Spleen (tissue), 11 donors: ENCODE measurements at regions not wholly inside any gene's neighbourhood (a gene's known extent, or its start where the extent isn't known, plus 50 kb on each side); places are given as distances from the start of the nearest gene placed in this dataset.

Source experiments
- DNase-seq: peaks from one replicate; pipeline ENCODE4 v3.0.0-alpha.2; 2020
- H3K27ac ChIP-seq, 8 donors: fragments of 200-600 bp; sonication (generic) in 7 of 8; 1 replicate in 4 of 8; 2 replicates in 4 of 8; pipeline versions ENCODE4 v1.5.0 to v1.8.0; 2016 to 2021; ENCODE audit warnings: inconsistent platforms in 4 of 8, mild to moderate bottlenecking in 4 of 8, moderate library complexity in 1 of 8
- H3K27me3 ChIP-seq, 7 donors: fragments of 200-600 bp; sonication (generic) in 6 of 7; replicated peaks in 1 of 7; 1 replicate in 4 of 7; 2 replicates in 3 of 7; pipeline versions ENCODE4 v1.5.0 to v1.8.0; 2016 to 2021; ENCODE audit warnings: inconsistent platforms in 3 of 7, mild to moderate bottlenecking in 1 of 7
- H3K36me3 ChIP-seq, 6 donors: fragments of 200-600 bp; sonication (generic) in 5 of 6; 1 replicate in 4 of 6; 2 replicates in 2 of 6; pipeline versions ENCODE4 v1.5.0 to v1.8.0; 2016 to 2021; ENCODE audit warnings: inconsistent platforms in 2 of 6
- H3K4me1 ChIP-seq, 6 donors: fragments of 200-600 bp; sonication (generic) in 5 of 6; 1 replicate in 3 of 6; 2 replicates in 3 of 6; pipeline versions ENCODE4 v1.5.0 to v1.8.0; 2016 to 2021; ENCODE audit warnings: inconsistent platforms in 3 of 6
- H3K4me3 ChIP-seq, 8 donors: fragments of 200-600 bp; sonication (generic) in 7 of 8; 1 replicate in 4 of 8; 2 replicates in 4 of 8; pipeline versions ENCODE4 v1.5.0 to v1.8.0; 2016 to 2021; ENCODE audit warnings: inconsistent platforms in 4 of 8, mild to moderate bottlenecking in 4 of 8, moderate library complexity in 2 of 8
- H3K9me3 ChIP-seq, 8 donors: fragments of 200-600 bp; sonication (generic) in 7 of 8; 1 replicate in 4 of 8; 2 replicates in 4 of 8; pipeline versions ENCODE4 v1.5.0 to v1.8.0; 2016 to 2021; ENCODE audit warnings: inconsistent platforms in 4 of 8
- POLR2A ChIP-seq, 3 donors: fragments of 450-650 bp; IDR thresholded peaks; one replicate each; pipeline ENCODE4 v1.5.1; 2017; ENCODE audit warnings: antibody characterized with exemption in 3 of 3, mild to moderate bottlenecking in 1 of 3
- POLR2AphosphoS5 ChIP-seq, 3 donors: sonication (generic); formaldehyde crosslinking; IDR thresholded peaks; one replicate each; pipeline ENCODE4 v1.5.1; 2017; ENCODE audit warnings: antibody characterized with exemption in 3 of 3
- WGBS, 5 donors: extraction: QIAGEN DNeasy Blood & Tissue Kit in 3 of 5; methylation state at CpG; one replicate each; pipeline versions ENCODE4 v1.1.5 to v1.1.7; 2013 to 2018; 5-methylcytosine and 5-hydroxymethylcytosine counted together
- intact Hi-C: fragments of 100-400 bp; cut with DNase I; formaldehyde crosslinking; loops from one replicate; pipeline ENCODE4 v1.15.0; 2023; ENCODE audit warnings: low total_unique reads
- TF ChIP-seq, protein P1 (sequence below), 11 experiments: fragments of 200-600 bp in 7 of 11; fragments of 450-650 bp in 4 of 11; sonication (generic) in 4 of 11; IDR thresholded peaks in 8 of 11; conservative IDR thresholded peaks in 3 of 11; 1 replicate in 7 of 11; 2 replicates in 4 of 11; pipeline versions ENCODE4 v1.4.0 to v1.8.0; 2016 to 2021; ENCODE audit warnings: antibody characterized with exemption in 11 of 11, inconsistent platforms in 4 of 11, mild to moderate bottlenecking in 1 of 11
- donor health status: healthy with polysubstance abuse.
- donor health status: DM: no; HTN: no; CAD: no; lungs with moderate emphysema.
- donor health status: DM: no; HTN: no; CAD: no.
- donor health status: Bipolar disorder and iron deficiency.
- donor health status: healthy.
- donor health status: DM: no; HTN: no; CAD: no.
- donor health status: DM: yes; HTN: yes; CAD: no.

DNA sequence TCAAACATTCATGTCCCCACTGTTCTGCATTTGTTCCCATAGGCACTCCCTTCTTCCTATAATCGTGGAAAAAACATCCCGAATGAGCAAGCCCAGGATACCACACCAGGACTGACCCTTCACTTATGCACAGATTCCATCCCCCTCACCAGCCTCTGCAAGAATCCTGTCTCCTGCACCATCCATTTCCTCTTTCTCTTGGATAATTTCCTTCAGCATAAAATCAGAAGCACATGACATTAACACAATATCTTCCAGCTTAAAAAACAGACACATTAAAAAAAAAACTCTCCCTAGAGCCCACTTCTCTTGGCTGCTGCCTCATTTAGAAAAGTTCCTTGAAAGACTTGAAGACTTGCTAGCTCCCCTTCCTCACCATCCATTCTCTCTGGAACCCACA lies 120.9 kb upstream of the CPSF6 start:
- TF ChIP-seq, protein P1, sequence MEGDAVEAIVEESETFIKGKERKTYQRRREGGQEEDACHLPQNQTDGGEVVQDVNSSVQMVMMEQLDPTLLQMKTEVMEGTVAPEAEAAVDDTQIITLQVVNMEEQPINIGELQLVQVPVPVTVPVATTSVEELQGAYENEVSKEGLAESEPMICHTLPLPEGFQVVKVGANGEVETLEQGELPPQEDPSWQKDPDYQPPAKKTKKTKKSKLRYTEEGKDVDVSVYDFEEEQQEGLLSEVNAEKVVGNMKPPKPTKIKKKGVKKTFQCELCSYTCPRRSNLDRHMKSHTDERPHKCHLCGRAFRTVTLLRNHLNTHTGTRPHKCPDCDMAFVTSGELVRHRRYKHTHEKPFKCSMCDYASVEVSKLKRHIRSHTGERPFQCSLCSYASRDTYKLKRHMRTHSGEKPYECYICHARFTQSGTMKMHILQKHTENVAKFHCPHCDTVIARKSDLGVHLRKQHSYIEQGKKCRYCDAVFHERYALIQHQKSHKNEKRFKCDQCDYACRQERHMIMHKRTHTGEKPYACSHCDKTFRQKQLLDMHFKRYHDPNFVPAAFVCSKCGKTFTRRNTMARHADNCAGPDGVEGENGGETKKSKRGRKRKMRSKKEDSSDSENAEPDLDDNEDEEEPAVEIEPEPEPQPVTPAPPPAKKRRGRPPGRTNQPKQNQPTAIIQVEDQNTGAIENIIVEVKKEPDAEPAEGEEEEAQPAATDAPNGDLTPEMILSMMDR (IDR thresholded peaks at IDR 0.05 in 8 of 11, conservative IDR thresholded peaks at IDR 0.05 in 3 of 11) = no peak
- TF ChIP-seq POLR2AphosphoS5 (IDR thresholded peaks at IDR 0.05) (no peak), POLR2A (IDR thresholded peaks at IDR 0.05) (no peak)
- Histone ChIP-seq H3K9me3 (no peaks in the 10 kb centered on the region), H3K4me1 (peaks cover 0 to 11% (median 0%) of the 10 kb centered on the region in 6 donors), H3K27me3 (no peaks in the 10 kb centered on the region), H3K27ac (no peak overlapping the region), H3K4me3 (no peak overlapping the region), H3K36me3 (no peaks in the 10 kb centered on the region)
- DNase-seq = no peak
- WGBS, 5 donors = 51 to 65% (median 60%) methylated on average over 2 of the region's 2 CpGs
- intact Hi-C loops = no loop called here

DNA sequence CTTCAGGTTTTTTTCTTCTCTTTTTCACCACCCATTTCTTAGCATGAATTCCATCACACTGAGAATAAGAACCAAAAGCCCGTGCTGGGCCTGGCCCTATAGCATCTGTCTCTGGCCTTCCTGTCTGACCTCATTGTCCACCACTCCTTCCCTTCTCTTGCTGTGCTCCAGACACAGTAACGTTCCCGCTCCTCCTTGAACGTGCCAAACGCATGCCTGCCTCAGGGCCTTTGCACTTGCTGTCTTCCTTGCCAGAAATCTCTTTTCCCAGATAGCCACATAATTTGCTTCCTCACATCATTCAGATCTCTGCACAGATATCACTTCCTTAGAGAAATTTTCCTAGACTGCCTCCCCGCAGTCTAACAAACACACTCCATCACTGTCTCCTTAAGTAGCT lies 119.6 kb upstream of the CPSF6 start:
- Histone ChIP-seq H3K27ac (no peak overlapping the region), H3K4me1 (peaks cover 0 to 11% (median 4%) of the 10 kb centered on the region in 6 donors), H3K27me3 (no peaks in the 10 kb centered on the region), H3K36me3 (no peaks in the 10 kb centered on the region), H3K9me3 (no peaks in the 10 kb centered on the region), H3K4me3 (no peak overlapping the region)
- TF ChIP-seq, protein P1 (IDR thresholded peaks at IDR 0.05 in 8 of 11, conservative IDR thresholded peaks at IDR 0.05 in 3 of 11) = no peak
- TF ChIP-seq POLR2A (IDR thresholded peaks at IDR 0.05) = no peak
- no peak for DNase-seq
- intact Hi-C loops = no loop called here
- 83 to 93% (median 90%) methylated on average over 6 of the region's 6 CpGs for WGBS, 5 donors

GRCh38 chr12:69120354-69120753 lies 119.0 kb upstream of the CPSF6 start:
- Histone ChIP-seq H3K27ac (no peak overlapping the region), H3K4me1 (peaks cover 0 to 11% (median 5%) of the 10 kb centered on the region in 6 donors), H3K4me3 (no peak overlapping the region), H3K27me3 (no peaks in the 10 kb centered on the region), H3K9me3 (no peaks in the 10 kb centered on the region), H3K36me3 (no peaks in the 10 kb centered on the region)
- 53 to 60% (median 56%) methylated on average over 5 of the region's 5 CpGs for WGBS, 5 donors
- intact Hi-C loops = no loop called here
- TF ChIP-seq POLR2AphosphoS5 (IDR thresholded peaks at IDR 0.05) = no peak
- TF ChIP-seq, protein P1 (IDR thresholded peaks at IDR 0.05 in 8 of 11, conservative IDR thresholded peaks at IDR 0.05 in 3 of 11) = no peak
- no peak for DNase-seq

GRCh38 chr12:69123311-69123710 lies 116.1 kb upstream of the CPSF6 start:
- no peaks in the 10 kb centered on the region for H3K36me3 ChIP-seq
- TF ChIP-seq POLR2AphosphoS5 (IDR thresholded peaks at IDR 0.05) = no peak
- TF ChIP-seq POLR2A (IDR thresholded peaks at IDR 0.05) = no peak
- TF ChIP-seq, protein P1 (IDR thresholded peaks at IDR 0.05 in 8 of 11, conservative IDR thresholded peaks at IDR 0.05 in 3 of 11) = no peak
- no peak overlapping the region for H3K27ac ChIP-seq
- no peak overlapping the region for H3K4me3 ChIP-seq
- WGBS, 5 donors = 93 to 98% (median 96%) methylated on average over 3 of the region's 3 CpGs
- intact Hi-C loops = no loop called here
- H3K4me1 ChIP-seq = peaks cover 0 to 11% (median 3%) of the 10 kb centered on the region in 6 donors
- H3K9me3 ChIP-seq = no peaks in the 10 kb centered on the region
- no peak for DNase-seq
- H3K27me3 ChIP-seq = no peaks in the 10 kb centered on the region
